ENCODE measurements at regions not wholly inside any gene's neighbourhood (a gene's known extent, or its start where the extent isn't known, plus 50 kb on each side); places are given as distances from the start of the nearest gene placed in this dataset.

DNA sequence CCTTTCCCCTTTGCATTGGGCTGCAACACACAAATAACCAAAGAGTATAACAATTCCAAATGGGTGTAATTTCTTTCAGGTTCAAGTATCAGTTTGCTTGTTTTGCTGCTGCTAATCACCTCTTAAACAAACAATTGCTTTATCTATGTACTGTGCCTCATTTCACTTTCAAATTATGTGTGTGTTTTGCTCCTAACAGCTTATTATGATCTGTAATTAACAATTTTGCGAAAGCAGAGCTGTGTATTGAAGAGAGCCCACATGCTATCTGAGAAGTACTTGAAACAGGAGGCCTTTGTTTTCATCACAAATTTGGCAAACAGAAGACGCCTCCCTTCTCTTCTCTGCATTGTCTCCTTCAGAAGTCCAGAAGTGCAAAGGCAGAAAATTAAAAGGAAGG lies 312.0 kb downstream of the TLE1 start:
- TF ChIP-seq CTCF (IDR thresholded peaks at IDR 0.05; ENCODE audit: borderline replicate concordance, control extremely low read depth, extremely low read depth, insufficient read depth, missing control alignments), result no peak
- in situ Hi-C loops (cut with MboI; ENCODE audit: low sequenced_read_pairs, unreplicated experiment), result no loop called here
- no peak for DNase-seq (ENCODE audit: low spot score)

DNA sequence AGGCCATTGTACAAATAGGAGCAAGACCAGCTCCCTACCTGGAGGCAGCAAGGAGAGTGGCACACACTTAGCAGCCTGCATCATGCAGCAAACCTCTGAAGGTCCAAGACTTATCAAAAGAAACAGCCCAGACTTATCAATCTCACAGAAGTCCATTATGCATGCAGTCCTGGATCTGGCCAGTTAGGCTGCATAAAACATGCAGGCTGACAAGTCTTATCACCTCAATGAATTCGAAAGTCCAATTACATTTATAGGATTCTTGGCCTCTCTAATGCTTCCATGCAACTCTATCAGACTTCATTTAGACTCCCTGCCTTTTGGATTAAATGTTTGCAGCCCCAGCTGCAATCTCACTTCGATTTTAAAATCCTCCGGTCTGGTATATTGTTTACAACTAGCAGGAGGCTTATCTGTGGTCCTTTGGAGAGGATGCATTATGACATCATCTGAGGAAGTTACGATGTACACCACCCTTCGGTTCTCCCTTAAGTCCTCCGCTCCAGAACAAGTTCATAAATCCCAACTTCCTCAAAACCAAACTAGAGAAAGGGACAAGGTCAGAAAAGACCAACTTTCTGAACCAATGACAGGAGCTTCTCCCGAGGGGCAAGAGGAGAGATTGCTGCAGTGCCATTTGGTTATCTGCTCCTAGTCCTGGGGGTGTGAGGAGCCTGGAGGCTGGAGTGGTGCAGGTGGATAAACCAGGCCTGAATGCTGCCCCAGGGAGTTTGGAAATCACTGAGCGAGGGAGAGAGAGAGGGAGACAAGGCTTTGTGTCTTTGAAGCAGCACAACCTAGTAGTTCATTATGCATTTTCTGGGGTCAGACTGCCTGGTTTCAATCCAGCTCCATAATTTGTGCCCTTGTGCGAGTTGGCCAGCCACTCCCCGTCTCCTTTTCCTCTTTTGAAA lies 313.9 kb downstream of the TLE1 start:
- TF ChIP-seq CTCF (IDR thresholded peaks at IDR 0.05; ENCODE audit: borderline replicate concordance, control extremely low read depth, extremely low read depth, insufficient read depth, missing control alignments), result no peak
- in situ Hi-C loops (cut with MboI; ENCODE audit: low sequenced_read_pairs, unreplicated experiment), result no loop called here
- DNase-seq (ENCODE audit: low spot score), result no peak

GRCh38 chr9:81374459-81375186 lies 314.7 kb downstream of the TLE1 start:
- in situ Hi-C loops (cut with MboI; ENCODE audit: low sequenced_read_pairs, unreplicated experiment), result no loop called here
- DNase-seq (ENCODE audit: low spot score), result no peak
- no peak for TF ChIP-seq CTCF (IDR thresholded peaks at IDR 0.05; ENCODE audit: borderline replicate concordance, control extremely low read depth, extremely low read depth, insufficient read depth, missing control alignments)

DNA sequence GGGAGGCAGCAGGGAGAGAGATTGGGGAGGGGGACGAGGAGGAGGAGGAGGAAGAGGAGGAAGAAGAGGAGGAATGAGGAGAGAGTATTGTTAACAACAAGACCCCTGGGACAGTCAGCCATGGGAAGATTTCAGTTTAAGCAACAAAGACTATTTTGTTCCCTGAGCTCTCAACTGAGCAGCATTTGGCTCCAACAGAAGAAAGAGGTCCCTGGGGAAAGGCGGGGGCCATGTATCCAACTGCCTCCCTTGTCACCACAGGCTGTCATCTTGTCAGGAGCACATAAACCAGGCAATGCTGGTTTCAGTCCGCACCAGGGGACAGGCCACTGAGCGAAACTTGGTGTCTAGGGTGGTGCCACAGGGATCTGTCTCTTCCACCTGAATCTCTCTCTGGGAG lies 316.1 kb downstream of the TLE1 start:
- no peak for TF ChIP-seq CTCF (IDR thresholded peaks at IDR 0.05; ENCODE audit: borderline replicate concordance, control extremely low read depth, extremely low read depth, insufficient read depth, missing control alignments)
- in situ Hi-C loops (cut with MboI; ENCODE audit: low sequenced_read_pairs, unreplicated experiment), result no loop called here
- DNase-seq (ENCODE audit: low spot score), result no peak

GRCh38 chr9:81372628-81373191 lies 316.6 kb downstream of the TLE1 start:
- in situ Hi-C loops (cut with MboI; ENCODE audit: low sequenced_read_pairs, unreplicated experiment), result no loop called here
- TF ChIP-seq CTCF (IDR thresholded peaks at IDR 0.05; ENCODE audit: borderline replicate concordance, control extremely low read depth, extremely low read depth, insufficient read depth, missing control alignments), result no peak
- DNase-seq (ENCODE audit: low spot score), result no peak

GRCh38 chr9:81371824-81372223 lies 317.5 kb downstream of the TLE1 start:
- no peak for TF ChIP-seq CTCF (IDR thresholded peaks at IDR 0.05; ENCODE audit: borderline replicate concordance, control extremely low read depth, extremely low read depth, insufficient read depth, missing control alignments)
- in situ Hi-C loops (cut with MboI; ENCODE audit: low sequenced_read_pairs, unreplicated experiment), result no loop called here
- no peak for DNase-seq (ENCODE audit: low spot score)

Data from GM13976 (cell line).